D721Med (cell line): ENCODE measurements at regions not wholly inside any gene's neighbourhood (a gene's known extent, or its start where the extent isn't known, plus 50 kb on each side); places are given as distances from the start of the nearest gene placed in this dataset.

Source experiments
- DNase-seq: peaks from one replicate; pipeline ENCODE4 v3.0.0; 2011; ENCODE audit warnings: low spot score; ENCODE audit not compliant: insufficient read length
- FAIRE-seq: peaks from 2 replicates; lab custom pipeline; 2011; peaks lifted over from hg19 to GRCh38; lab: Jason Lieb, UNC
- TF ChIP-seq, protein P1 (sequence below): IDR thresholded peaks from 2 replicates; pipeline ENCODE4 v1.5.1; 2012; ENCODE audit warnings: mild to moderate bottlenecking, control low read depth; ENCODE audit not compliant: insufficient read depth; ENCODE audit errors: missing control alignments

DNA sequence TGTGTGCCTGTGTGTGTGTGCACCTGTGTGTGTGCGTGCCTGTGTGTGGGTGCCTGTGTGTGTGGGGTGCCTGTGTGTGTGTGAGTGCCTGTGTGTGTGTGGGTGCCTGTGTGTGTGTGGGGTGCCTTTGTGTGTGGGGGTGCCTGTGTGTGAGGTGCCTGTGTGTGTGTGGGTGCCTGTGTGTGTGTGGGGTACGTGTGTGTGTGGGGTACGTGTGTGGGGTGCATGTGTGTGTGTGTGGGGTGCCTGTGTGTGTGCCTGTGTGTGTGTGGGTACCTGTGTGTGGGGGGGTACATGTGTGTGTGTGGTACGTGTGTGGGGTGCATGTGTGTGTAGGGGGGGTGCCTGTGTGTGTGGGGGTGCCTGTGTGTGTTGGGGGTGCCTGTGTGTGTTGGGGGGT, 73.4 kb upstream of the HGFAC start:
- DNase-seq (no peak), FAIRE-seq (no peak)
- TF ChIP-seq, protein P1, sequence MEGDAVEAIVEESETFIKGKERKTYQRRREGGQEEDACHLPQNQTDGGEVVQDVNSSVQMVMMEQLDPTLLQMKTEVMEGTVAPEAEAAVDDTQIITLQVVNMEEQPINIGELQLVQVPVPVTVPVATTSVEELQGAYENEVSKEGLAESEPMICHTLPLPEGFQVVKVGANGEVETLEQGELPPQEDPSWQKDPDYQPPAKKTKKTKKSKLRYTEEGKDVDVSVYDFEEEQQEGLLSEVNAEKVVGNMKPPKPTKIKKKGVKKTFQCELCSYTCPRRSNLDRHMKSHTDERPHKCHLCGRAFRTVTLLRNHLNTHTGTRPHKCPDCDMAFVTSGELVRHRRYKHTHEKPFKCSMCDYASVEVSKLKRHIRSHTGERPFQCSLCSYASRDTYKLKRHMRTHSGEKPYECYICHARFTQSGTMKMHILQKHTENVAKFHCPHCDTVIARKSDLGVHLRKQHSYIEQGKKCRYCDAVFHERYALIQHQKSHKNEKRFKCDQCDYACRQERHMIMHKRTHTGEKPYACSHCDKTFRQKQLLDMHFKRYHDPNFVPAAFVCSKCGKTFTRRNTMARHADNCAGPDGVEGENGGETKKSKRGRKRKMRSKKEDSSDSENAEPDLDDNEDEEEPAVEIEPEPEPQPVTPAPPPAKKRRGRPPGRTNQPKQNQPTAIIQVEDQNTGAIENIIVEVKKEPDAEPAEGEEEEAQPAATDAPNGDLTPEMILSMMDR, result no peak

DNA sequence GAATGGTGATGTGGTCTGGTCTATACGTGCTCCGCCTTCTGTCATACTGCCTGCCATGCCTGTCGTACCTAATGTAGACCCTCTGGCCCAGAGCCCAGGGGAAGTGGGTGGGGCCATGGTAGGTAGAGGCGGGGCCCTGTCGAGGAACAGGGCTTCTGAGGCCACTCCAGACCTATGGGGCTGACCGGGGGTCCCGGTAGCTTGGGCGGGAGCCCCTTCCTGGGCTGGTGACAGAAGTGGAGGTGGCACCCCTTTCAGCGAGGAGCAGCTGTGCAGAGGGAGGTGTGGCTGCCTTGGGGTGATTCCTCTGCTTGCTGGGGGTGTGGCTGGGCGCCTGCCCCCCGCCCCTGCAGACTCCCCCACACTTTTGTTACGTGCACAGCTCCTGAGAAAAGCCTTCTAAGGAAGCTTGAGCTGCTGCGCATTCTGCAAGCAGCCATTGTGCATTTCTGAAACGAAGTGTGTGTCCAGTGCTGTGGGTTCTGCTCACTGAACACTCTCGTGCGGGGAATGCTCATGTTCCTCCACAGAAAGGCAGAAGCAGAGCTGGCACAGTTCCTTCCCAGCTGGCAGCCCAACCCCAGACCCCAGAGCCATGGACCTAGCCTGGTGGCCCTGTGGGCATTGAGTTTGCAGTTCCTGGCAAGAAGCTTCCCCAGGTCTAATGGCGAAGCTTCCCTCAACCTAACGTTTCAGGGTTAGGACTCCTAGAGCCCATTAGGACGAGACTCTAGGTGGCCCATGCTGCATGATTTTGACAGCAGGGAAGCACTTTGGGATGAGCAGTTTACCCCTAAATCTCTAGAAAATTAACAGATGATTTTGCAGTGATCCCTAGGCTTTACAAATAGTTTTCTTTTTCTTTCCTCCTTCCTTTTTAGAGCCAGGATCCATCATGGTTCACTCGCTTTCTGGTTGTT, 72.7 kb upstream of the HGFAC start:
- FAIRE-seq, result no peak
- no peak for DNase-seq
- TF ChIP-seq, protein P1, result no peak

DNA sequence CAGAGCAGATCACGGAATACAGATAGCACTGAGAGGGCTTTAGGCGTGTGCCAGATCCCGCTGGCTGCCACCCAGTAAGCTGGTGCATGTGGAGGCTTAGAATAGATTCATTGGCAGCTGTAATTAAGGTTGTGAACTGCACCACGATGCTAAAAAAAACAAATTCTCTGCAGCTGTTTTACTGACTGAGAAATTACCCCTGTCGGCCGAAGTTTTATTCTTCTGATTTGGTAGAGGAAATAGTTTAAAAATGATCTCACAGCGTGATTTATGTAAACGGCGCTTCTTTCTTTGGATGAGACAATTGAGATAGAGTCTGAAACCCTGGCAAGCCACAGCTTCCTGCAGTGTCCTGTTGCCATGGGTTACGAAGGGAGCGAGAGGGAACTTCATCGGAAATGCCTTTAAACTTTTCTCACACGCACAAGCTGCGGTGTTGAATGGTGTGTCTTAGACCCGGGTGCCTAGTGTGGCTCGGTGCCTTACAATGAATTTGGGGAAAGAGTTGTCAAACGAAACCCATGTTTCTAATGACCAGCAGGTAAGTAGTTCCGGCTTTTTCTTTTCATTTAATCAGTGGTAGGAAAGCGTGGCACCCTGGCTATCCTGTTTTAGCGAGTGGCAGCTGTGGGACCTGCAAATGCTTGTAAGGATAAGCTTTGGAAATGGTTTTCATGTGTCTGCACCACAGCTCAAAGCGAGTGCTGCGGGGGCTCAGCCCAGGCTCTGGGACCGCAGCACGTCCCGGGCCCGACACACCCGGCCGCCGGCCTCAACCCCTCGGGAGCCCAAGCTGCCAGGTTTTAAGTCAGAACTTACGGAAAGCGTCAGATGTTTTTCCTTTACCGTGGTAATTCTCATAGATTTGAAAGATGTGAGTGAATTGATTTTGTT, 71.7 kb upstream of the HGFAC start:
- FAIRE-seq, result no peak
- DNase-seq, result no peak
- TF ChIP-seq, protein P1, result no peak

DNA sequence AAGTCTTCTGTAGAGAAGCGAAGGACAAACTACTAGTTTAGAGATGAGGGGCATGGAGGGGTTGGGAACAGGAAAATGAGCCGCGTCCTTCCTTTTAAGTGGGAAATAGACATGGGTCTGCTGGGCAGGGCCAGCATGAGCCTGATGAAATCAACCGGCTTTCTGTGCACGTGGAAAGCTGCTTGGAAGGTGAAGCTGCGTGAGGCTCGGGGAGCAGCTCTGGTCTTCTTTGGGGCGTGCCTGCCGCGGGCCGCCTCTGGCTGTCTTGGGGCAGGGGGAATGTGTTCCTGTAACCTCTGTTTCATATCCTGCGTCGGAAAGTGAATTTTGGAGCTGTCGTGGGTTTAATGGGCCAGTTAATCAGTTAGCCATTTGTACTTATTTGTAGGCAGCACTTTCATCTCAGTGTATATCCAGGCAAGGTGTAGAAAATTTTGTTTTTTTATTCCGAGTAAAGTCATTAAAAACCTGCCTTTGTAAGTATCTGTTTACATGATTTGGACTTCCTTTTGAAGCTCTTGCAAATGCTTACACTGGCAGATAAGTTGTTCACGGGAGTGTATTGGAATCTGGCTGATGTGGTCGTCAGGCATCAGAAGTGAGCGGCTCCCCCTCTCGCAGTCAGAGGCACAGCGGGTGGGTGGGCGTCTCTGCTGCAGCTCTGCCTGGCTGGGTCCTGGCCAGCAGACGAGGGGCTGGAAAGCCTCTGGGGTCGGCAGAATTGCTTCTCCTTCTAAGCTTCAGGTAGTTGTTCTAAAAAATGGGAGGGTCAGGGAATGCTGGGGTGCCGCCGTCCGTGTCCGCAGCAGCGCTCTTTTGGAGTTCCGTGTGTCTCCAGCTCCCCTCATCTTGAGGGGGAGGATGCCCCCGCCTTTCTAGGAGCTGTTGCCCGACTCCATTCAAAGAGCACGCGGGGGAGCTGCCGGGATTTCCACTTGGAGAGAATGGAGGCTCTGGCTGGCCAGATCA, 70.5 kb upstream of the HGFAC start:
- FAIRE-seq, result no peak
- TF ChIP-seq, protein P1, result no peak
- DNase-seq, result no peak

DNA sequence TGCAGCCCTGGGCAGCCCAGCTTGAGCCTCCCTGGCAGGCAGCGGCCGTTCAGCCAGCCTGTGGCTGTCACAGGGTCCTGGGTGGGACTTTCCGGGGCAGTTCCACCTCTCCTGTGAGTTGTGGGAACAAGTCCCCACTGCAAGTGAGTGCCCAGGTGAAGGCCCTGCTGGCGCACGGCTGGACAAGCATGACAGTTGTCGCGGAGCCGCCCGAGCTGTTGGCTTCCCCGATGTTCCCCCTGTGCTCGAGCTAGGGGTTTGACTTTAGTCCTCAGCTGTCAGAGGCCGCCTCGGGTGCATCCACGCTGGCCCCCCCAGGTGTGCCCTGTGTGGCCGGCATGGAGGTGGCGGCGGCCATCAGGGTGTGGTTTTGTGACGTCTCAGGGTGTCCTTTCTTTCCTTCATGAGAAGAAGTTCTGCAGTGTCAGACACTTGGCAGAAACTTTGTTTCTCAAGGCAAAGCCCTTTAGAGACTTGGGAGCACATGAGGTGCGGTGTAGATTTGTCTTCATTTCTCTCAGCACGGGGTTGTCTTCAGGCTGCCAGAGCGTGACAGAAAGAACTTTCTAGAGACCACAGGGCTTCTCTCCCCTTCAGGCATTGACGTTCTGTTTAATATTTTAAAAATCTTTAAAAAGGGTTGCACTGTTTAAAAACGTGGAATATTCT, 69.4 kb upstream of the HGFAC start:
- FAIRE-seq (no peak), DNase-seq (no peak)
- TF ChIP-seq, protein P1, result no peak

DNA sequence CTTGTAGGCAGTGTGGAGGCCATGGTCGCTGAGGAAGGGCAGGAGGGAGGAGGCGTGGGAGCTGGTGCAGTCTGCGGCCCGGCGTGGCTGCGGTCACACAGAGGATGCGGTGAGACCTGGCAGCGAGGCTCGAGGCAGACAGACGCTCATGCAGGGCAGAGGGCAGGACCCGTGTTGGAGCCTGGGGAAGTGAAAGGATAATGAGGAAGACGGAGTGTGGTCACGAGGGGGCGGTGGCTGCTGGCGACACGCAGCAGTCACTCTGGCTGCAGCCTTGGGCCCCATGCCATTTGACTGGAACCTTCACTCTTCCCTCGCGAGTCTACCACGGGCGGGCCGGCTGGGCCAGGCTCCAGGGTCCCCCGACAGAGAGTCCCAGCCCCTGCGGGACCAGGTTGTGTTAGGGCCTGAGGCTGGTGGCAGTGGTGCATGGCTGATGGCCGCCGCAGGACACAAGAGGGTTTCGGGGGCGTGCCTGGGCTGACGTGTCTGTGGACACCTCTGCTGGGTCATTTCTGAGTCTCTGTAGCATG, 68.8 kb upstream of the HGFAC start:
- DNase-seq, result no peak
- no peak for FAIRE-seq
- TF ChIP-seq, protein P1, result no peak
